GM12878 (cell line): ENCODE measurements at regions not wholly inside any gene's neighbourhood (a gene's known extent, or its start where the extent isn't known, plus 50 kb on each side); places are given as distances from the start of the nearest gene placed in this dataset.

Experiments used
- ATAC-seq: fragments of 200-7000 bp; cut with Tn5 transposase; 3 replicates; pipeline ENCODE4 v1.9.1; 2020; ENCODE audit warnings: mild to moderate bottlenecking, moderate library complexity
- BruUV-seq: library from RNA; stranded (reverse); fragments of 400-500 nt; replicated peaks from 2 replicates; lab custom pipeline; 2021; lab: Mats Ljungman, UMichigan
- CTCF ChIA-PET: fragments of 300-600 bp; sonication (Branson Sonifier 250); formaldehyde crosslinking; extraction: SDS; loops from one replicate; lab custom pipeline; 2021; ENCODE audit warnings: inconsistent platforms; lab: Yijun Ruan, JAX
- POLR2A ChIA-PET: fragments of 350-600 bp; formaldehyde crosslinking; extraction: SDS; loops from one replicate; lab custom pipeline; 2021; ENCODE audit warnings: inconsistent platforms; lab: Charles Lee
- RAD21 ChIA-PET: fragments of 300-600 bp; sonication (Branson Sonifier 250); formaldehyde crosslinking; loops from one replicate; lab custom pipeline; 2023; ENCODE audit warnings: antibody characterized with exemption; ENCODE audit not compliant: unreplicated experiment; lab: Charles Lee
- SMC1A ChIA-PET: fragments of 300-600 bp; sonication (Branson Sonifier 250); formaldehyde crosslinking; loops from one replicate; lab custom pipeline; 2023; ENCODE audit not compliant: unreplicated experiment, uncharacterized antibody; lab: Charles Lee
- DNase-seq: peaks from one replicate; pipeline ENCODE4 v3.0.0-alpha.2; 2011; ENCODE audit warnings: low read depth, low spot score
- FAIRE-seq: peaks from 3 replicates; lab custom pipeline; 2011; peaks lifted over from hg19 to GRCh38; lab: Jason Lieb, UNC
- H2AFZ ChIP-seq: 2 replicates; pipeline ENCODE4 v1.6.0; 2011; ENCODE audit warnings: low read depth, low read length, control low read depth; ENCODE audit not compliant: control insufficient read depth
- H3K27ac ChIP-seq: 2 replicates; pipeline ENCODE4 v1.5.1; 2011; ENCODE audit warnings: control low read depth; ENCODE audit not compliant: control insufficient read depth, insufficient read depth
- H3K27me3 ChIP-seq, 2 experiments: replicated peaks in 1 of 2; 2 replicates each; pipeline versions ENCODE4 v1.6.0 to v1.6.1; 2011; ENCODE audit warnings: low read length in 1 of 2; ENCODE audit not compliant: control insufficient read depth in 2 of 2, insufficient read depth in 2 of 2
- H3K36me3 ChIP-seq, 2 experiments: 2 replicates each; pipeline ENCODE4 v1.5.1; 2011; ENCODE audit warnings: low read length in 1 of 2; ENCODE audit not compliant: control insufficient read depth in 2 of 2, insufficient read depth in 2 of 2
- H3K4me1 ChIP-seq: 2 replicates; pipeline ENCODE4 v1.6.1; 2011; ENCODE audit warnings: mild to moderate bottlenecking, low read length, moderate library complexity, mixed read lengths; ENCODE audit not compliant: control insufficient read depth, insufficient read depth
- H3K4me2 ChIP-seq: 2 replicates; pipeline ENCODE4 v1.6.0; 2011; ENCODE audit warnings: control low read depth; ENCODE audit not compliant: control insufficient read depth, insufficient read depth
- H3K4me3 ChIP-seq: fragments of 200-600 bp; sonication (generic); 2 replicates; pipeline ENCODE4 v1.5.1; 2016
- H3K79me2 ChIP-seq: 2 replicates; pipeline ENCODE4 v1.6.0; 2011; ENCODE audit warnings: low read length; ENCODE audit not compliant: control insufficient read depth, insufficient read depth
- H3K9ac ChIP-seq: 2 replicates; pipeline ENCODE4 v1.8.0; 2011; ENCODE audit warnings: low read length, control low read depth, mixed read lengths; ENCODE audit not compliant: control insufficient read depth, insufficient read depth
- H3K9me3 ChIP-seq: replicated peaks from 3 replicates; pipeline ENCODE4 v1.5.1; 2011; ENCODE audit warnings: mild to moderate bottlenecking, low read length; ENCODE audit not compliant: control insufficient read depth, insufficient read depth
- H4K20me1 ChIP-seq: 2 replicates; pipeline ENCODE4 v1.6.0; 2011; ENCODE audit not compliant: control insufficient read depth, insufficient read depth
- BCL11A ChIP-seq: IDR thresholded peaks from 2 replicates; pipeline ENCODE4 v1.6.1; 2011; ENCODE audit warnings: low read depth, low read length
- BHLHE40 ChIP-seq, 2 experiments: fragments of 450-650 bp in 1 of 2; IDR thresholded peaks; 2 replicates each; pipeline ENCODE4 v1.6.1; 2011 to 2017; ENCODE audit warnings: low read depth in 2 of 2, borderline replicate concordance in 1 of 2, improper control_type of control experiment in 1 of 2, low read length in 1 of 2, mild to moderate bottlenecking in 1 of 2
- CBFB ChIP-seq: IDR thresholded peaks from 2 replicates; pipeline ENCODE4 v1.6.1; 2016; ENCODE audit warnings: antibody characterized with exemption, low read depth
- CBX5 ChIP-seq: sonication (generic); IDR thresholded peaks from 2 replicates; pipeline ENCODE4 v1.6.1; 2016; ENCODE audit warnings: low read depth, moderate library complexity, mild to moderate bottlenecking, inconsistent platforms
- CHD2 ChIP-seq: IDR thresholded peaks from 2 replicates; pipeline ENCODE4 v1.6.1; 2011; ENCODE audit warnings: low read depth, low read length, improper control_type of control experiment, borderline replicate concordance
- KDM1A ChIP-seq: fragments of 200-600 bp; sonication (generic); IDR thresholded peaks from 2 replicates; pipeline ENCODE4 v1.6.1; 2016; ENCODE audit warnings: borderline replicate concordance
- LARP7 ChIP-seq: fragments of 450-650 bp; IDR thresholded peaks from 2 replicates; pipeline ENCODE4 v1.6.1; 2017; ENCODE audit warnings: mild to moderate bottlenecking
- MYC ChIP-seq: IDR thresholded peaks from 2 replicates; pipeline ENCODE4 v1.6.1; 2011; ENCODE audit warnings: mild to moderate bottlenecking, low read length, moderate library complexity, inconsistent platforms; ENCODE audit not compliant: insufficient read depth, insufficient replicate concordance, insufficient read length, severe bottlenecking
- POLR2AphosphoS2 ChIP-seq: IDR thresholded peaks from 2 replicates; pipeline ENCODE4 v1.6.1; 2011; ENCODE audit warnings: low read depth, mild to moderate bottlenecking, low read length, improper control_type of control experiment, moderate library complexity
- POU2F2 ChIP-seq: IDR thresholded peaks from 3 replicates; pipeline ENCODE4 v1.6.1; 2011; ENCODE audit warnings: low read depth, mild to moderate bottlenecking, low read length, borderline replicate concordance
- SIX5 ChIP-seq: IDR thresholded peaks from 2 replicates; pipeline ENCODE4 v1.6.1; 2011; ENCODE audit warnings: mild to moderate bottlenecking, low read depth, low read length, moderate library complexity; ENCODE audit not compliant: severe bottlenecking
- SMAD1 ChIP-seq: fragments of 450-650 bp; IDR thresholded peaks from 2 replicates; pipeline ENCODE4 v1.6.1; 2018; ENCODE audit warnings: mild to moderate bottlenecking, low read depth; ENCODE audit not compliant: partially characterized antibody
- SMAD5 ChIP-seq: IDR thresholded peaks from 2 replicates; pipeline ENCODE4 v1.6.1; 2016; ENCODE audit warnings: antibody characterized with exemption, low read depth
- WGBS: methylation state at CpG from one replicate; pipeline ENCODE4 v1.1.6; 2016; ENCODE audit warnings: low lambda C conversion rate; ENCODE audit not compliant: insufficient replicate concordance, insufficient coverage; ENCODE audit errors: missing lambda C conversion rate; 5-methylcytosine and 5-hydroxymethylcytosine counted together
- in situ Hi-C: fragments of 300-500 bp; cut with MboI; formaldehyde crosslinking; loops from 9 replicates; pipeline ENCODE4 v1.14.3; 2018; ENCODE audit warnings: mixed read lengths
- intact Hi-C: fragments of 100-400 bp; cut with micrococcal nuclease; formaldehyde crosslinking; loops from one replicate; pipeline ENCODE4 v1.14.2; 2022; ENCODE audit not compliant: unreplicated experiment
- TF ChIP-seq, protein P1 (sequence below): fragments of 450-650 bp; IDR thresholded peaks from 2 replicates; pipeline ENCODE4 v1.6.1; 2017; ENCODE audit warnings: low read depth, mild to moderate bottlenecking, moderate library complexity
- TF ChIP-seq, protein P2 (sequence below): fragments of 450-650 bp; IDR thresholded peaks from 2 replicates; pipeline ENCODE4 v1.6.1; 2018; ENCODE audit warnings: borderline replicate concordance, mild to moderate bottlenecking; ENCODE audit not compliant: partially characterized antibody

- TF ChIP-seq LARP7 (no peak), SIX5 (no peak), CHD2 (no peak), POU2F2 (no peak), BCL11A (no peak), BHLHE40 (IDR thresholded peaks at IDR 0.05; ENCODE audit: borderline replicate concordance in 1 of 2, low read depth in 2 of 2, low read length in 1 of 2) (peak in 1 of 2 experiments; percentile 26; a peak in 1 of 4 replicates), CBX5 (no peak), MYC (no peak)
- TF ChIP-seq, all 136 proteins: peak for 1
- in situ Hi-C loops (no loop called here), intact Hi-C loops (no loop called here)
- DNase-seq (no peak), FAIRE-seq (no peak), ATAC-seq (peak; percentile 43)
- Histone ChIP-seq H3K27me3 (no peaks in the 10 kb centered on the region), H3K4me2 (no peak overlapping the region), H3K4me3 (no peak overlapping the region), H2AFZ (no peak overlapping the region), H3K36me3 (no peaks in the 10 kb centered on the region), H3K9ac (no peak overlapping the region), H3K79me2 (no peaks in the 10 kb centered on the region), H4K20me1 (no peaks in the 10 kb centered on the region), H3K27ac (no peak overlapping the region), H3K9me3 (no peaks in the 10 kb centered on the region), H3K4me1 (no peaks in the 10 kb centered on the region)
- CTCF ChIA-PET, result interaction anchor here (1.3 kb wide), 1 partner anchor 15 kb away, joined by 3 read pairs; no protein-coding TSS in a partner anchor
- BruUV-seq, result no TSS peak
- SMC1A ChIA-PET, result no interaction called here
- WGBS, result 14% methylated on average over 6 of the region's 6 CpGs
- RAD21 ChIA-PET, result no interaction called here
- POLR2A ChIA-PET, result no interaction called here
Measured at GRCh38 chr4:31097999-31098398, 377.8 kb downstream of the PCDH7 start.

DNA sequence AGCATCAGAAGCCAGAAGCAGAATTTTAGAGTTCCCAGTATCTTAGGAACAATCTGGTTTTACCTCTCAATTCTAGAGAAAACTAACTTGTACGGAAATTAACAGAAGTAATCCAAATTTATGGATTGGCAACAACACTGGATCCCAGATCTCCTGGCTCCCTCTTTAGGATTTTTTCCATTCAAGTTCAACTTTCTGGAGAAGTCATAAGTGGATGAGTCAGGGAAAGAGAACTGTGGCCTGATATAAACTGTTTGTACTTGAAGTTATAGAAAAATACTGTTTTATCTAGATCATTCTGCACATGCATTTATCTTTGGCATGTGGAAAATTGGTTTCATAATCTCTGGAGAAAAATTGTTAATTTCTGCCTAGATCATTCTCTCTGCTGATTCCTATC is 380.4 kb downstream of the PCDH7 start:
- DNase-seq (no peak), ATAC-seq (no peak), FAIRE-seq (no peak)
- Histone ChIP-seq H3K4me1 (no peaks in the 10 kb centered on the region), H3K27ac (no peak overlapping the region), H3K27me3 (no peaks in the 10 kb centered on the region), H3K9ac (no peak overlapping the region), H3K79me2 (no peaks in the 10 kb centered on the region), H2AFZ (no peak overlapping the region), H3K4me3 (no peak overlapping the region), H3K4me2 (no peak overlapping the region), H4K20me1 (no peaks in the 10 kb centered on the region), H3K36me3 (no peaks in the 10 kb centered on the region), H3K9me3 (no peaks in the 10 kb centered on the region)
- SMC1A ChIA-PET, result no interaction called here
- CTCF ChIA-PET, result no interaction called here
- WGBS, result 33% methylated on average over 1 of the region's 1 CpG
- RAD21 ChIA-PET, result no interaction called here
- in situ Hi-C loops, result no loop called here
- POLR2A ChIA-PET, result no interaction called here
- intact Hi-C loops, result no loop called here
- no TSS peak for BruUV-seq
- TF ChIP-seq SMAD1 (no peak), CBFB (no peak), SMAD5 (no peak), POLR2AphosphoS2 (no peak), BCL11A (no peak), KDM1A (no peak)
- TF ChIP-seq, protein P1, sequence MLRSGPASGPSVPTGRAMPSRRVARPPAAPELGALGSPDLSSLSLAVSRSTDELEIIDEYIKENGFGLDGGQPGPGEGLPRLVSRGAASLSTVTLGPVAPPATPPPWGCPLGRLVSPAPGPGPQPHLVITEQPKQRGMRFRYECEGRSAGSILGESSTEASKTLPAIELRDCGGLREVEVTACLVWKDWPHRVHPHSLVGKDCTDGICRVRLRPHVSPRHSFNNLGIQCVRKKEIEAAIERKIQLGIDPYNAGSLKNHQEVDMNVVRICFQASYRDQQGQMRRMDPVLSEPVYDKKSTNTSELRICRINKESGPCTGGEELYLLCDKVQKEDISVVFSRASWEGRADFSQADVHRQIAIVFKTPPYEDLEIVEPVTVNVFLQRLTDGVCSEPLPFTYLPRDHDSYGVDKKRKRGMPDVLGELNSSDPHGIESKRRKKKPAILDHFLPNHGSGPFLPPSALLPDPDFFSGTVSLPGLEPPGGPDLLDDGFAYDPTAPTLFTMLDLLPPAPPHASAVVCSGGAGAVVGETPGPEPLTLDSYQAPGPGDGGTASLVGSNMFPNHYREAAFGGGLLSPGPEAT, result no peak
- TF ChIP-seq, protein P2, sequence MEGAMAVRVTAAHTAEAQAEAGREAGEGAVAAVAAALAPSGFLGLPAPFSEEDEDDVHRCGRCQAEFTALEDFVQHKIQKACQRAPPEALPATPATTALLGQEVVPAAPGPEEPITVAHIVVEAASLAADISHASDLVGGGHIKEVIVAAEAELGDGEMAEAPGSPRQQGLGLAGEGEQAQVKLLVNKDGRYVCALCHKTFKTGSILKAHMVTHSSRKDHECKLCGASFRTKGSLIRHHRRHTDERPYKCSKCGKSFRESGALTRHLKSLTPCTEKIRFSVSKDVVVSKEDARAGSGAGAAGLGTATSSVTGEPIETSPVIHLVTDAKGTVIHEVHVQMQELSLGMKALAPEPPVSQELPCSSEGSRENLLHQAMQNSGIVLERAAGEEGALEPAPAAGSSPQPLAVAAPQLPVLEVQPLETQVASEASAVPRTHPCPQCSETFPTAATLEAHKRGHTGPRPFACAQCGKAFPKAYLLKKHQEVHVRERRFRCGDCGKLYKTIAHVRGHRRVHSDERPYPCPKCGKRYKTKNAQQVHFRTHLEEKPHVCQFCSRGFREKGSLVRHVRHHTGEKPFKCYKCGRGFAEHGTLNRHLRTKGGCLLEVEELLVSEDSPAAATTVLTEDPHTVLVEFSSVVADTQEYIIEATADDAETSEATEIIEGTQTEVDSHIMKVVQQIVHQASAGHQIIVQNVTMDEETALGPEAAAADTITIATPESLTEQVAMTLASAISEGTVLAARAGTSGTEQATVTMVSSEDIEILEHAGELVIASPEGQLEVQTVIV, result no peak
